Peyer's patch (tissue), 4 donors: ENCODE measurements at regions not wholly inside any gene's neighbourhood (a gene's known extent, or its start where the extent isn't known, plus 50 kb on each side); places are given as distances from the start of the nearest gene placed in this dataset.
"Not testable (repeated sequence)": the region's sequence is repeated elsewhere in the genome, so short reads cannot be mapped to it uniquely, and the experiment has no call there.

Experiments
- CTCF ChIP-seq, 6 experiments: fragments of 450-650 bp in 4 of 6; fragments of 200-600 bp in 2 of 6; sonication (generic) in 1 of 6; IDR thresholded peaks; one replicate each; pipeline ENCODE4 v1.5.1; 2017 to 2019; ENCODE audit warnings: antibody characterized with exemption in 6 of 6, mild to moderate bottlenecking in 3 of 6, moderate library complexity in 1 of 6
- POLR2A ChIP-seq, 2 donors: fragments of 450-650 bp; IDR thresholded peaks; one replicate each; pipeline ENCODE4 v1.5.1; 2017; ENCODE audit warnings: antibody characterized with exemption in 2 of 2, mild to moderate bottlenecking in 2 of 2, moderate library complexity in 2 of 2

DNA sequence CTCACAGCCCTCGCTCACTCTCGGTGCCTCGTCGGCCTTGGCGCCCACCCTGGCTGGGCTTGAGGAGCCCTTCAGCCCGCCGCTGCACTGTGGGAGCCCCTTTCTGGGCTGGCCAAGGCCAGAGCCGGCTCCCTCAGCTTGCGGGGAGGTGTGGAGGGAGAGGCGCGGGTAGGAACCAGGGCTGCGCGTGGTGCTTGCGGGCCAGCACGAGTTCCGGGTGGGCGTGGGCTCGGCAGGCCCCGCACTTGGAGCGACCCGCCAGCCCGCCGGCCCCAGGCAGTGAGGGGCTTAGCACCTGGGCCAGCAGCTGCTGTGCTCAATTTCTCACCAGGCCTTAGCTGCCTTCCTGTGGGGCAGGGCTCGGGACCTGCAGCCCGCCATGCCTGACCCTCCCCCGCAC is 202.4 kb upstream of the PRSS16 start:
- not testable (repeated sequence) for TF ChIP-seq CTCF, POLR2A (IDR thresholded peaks at IDR 0.05)
